Prostate gland (tissue), 2 donors: ENCODE measurements at regions not wholly inside any gene's neighbourhood (a gene's known extent, or its start where the extent isn't known, plus 50 kb on each side); places are given as distances from the start of the nearest gene placed in this dataset.

Source experiments
- POLR2A ChIP-seq: fragments of 450-650 bp; IDR thresholded peaks from one replicate; pipeline ENCODE4 v1.6.1; 2016; ENCODE audit warnings: antibody characterized with exemption, mild to moderate bottlenecking
- POLR2AphosphoS5 ChIP-seq: sonication (generic); formaldehyde crosslinking; IDR thresholded peaks from one replicate; pipeline ENCODE4 v1.6.1; 2017; ENCODE audit warnings: antibody characterized with exemption
- TF ChIP-seq, protein P1 (sequence below), 4 experiments: fragments of 200-600 bp in 2 of 4; fragments of 450-650 bp in 2 of 4; sonication (generic) in 2 of 4; IDR thresholded peaks; 1 replicate in 3 of 4; 2 replicates in 1 of 4; pipeline ENCODE4 v1.5.1; 2016 to 2019; ENCODE audit warnings: antibody characterized with exemption in 4 of 4, mild to moderate bottlenecking in 2 of 4, moderate library complexity in 2 of 4

DNA sequence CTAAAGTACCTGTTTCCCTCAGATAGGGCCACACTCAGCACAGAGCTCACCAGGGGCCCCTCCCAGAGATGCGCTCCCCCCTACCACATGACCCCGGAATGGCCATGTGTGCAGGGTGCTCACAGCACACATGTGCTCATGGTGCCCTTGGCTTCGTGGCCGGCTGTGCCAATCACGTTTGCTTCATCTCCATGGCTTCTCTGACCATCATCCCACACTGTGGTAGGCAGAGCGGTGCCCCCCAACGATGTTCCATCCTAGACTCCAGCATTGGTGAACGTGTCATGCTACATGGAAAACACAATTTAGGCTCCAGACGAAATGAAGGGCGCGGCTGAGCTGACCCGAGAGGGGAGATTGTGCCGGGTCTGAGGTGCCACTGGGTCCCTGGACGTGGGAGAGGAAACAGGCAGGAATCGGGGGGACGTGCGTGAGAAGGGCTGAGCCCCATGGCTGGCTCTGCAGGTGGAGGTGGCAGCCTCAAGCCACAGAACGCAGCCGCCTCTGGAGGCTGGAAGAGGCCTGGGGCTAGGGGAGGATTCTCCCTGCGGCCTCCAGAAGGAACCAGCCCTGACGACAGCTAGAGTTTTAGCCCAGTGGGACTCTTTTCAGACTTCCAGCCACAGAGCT, 126.5 kb downstream of the DLL1 start:
- TF ChIP-seq POLR2AphosphoS5: no peak
- TF ChIP-seq, protein P1, sequence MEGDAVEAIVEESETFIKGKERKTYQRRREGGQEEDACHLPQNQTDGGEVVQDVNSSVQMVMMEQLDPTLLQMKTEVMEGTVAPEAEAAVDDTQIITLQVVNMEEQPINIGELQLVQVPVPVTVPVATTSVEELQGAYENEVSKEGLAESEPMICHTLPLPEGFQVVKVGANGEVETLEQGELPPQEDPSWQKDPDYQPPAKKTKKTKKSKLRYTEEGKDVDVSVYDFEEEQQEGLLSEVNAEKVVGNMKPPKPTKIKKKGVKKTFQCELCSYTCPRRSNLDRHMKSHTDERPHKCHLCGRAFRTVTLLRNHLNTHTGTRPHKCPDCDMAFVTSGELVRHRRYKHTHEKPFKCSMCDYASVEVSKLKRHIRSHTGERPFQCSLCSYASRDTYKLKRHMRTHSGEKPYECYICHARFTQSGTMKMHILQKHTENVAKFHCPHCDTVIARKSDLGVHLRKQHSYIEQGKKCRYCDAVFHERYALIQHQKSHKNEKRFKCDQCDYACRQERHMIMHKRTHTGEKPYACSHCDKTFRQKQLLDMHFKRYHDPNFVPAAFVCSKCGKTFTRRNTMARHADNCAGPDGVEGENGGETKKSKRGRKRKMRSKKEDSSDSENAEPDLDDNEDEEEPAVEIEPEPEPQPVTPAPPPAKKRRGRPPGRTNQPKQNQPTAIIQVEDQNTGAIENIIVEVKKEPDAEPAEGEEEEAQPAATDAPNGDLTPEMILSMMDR (IDR thresholded peaks at IDR 0.05): no peak
- TF ChIP-seq POLR2A: no peak
